Amniotic stem cell (primary cell): ENCODE measurements at regions not wholly inside any gene's neighbourhood (a gene's known extent, or its start where the extent isn't known, plus 50 kb on each side); places are given as distances from the start of the nearest gene placed in this dataset.
"Not testable (repeated sequence)": the region's sequence is repeated elsewhere in the genome, so short reads cannot be mapped to it uniquely, and the experiment has no call there.

Source experiments
- DNase-seq: peaks from one replicate; lab custom pipeline; 2025; lab: John Stamatoyannopoulos, UW

GRCh38 chrX:129161108-129161507 is 362.2 kb downstream of the SMARCA1 start:
- DNase-seq, result no peak

DNA sequence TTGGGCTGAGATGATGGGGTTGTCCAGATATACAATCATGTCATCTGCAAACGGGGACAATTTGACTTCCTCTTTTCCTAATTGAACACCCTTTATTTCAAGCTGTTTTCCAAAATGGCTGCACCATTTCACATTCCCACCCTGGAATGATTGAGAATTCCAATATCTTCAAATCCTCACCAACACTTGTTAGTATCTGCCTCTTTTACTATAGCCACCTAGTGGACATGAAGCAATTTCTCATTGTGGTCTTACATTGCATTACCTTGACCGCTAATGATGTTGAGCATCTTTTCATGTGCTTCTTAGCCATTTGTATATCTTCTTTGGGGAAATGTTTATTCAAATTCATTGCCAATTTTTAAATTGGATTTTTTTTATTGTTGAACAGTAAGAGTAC is 364.8 kb downstream of the SMARCA1 start:
- DNase-seq, result no peak

DNA sequence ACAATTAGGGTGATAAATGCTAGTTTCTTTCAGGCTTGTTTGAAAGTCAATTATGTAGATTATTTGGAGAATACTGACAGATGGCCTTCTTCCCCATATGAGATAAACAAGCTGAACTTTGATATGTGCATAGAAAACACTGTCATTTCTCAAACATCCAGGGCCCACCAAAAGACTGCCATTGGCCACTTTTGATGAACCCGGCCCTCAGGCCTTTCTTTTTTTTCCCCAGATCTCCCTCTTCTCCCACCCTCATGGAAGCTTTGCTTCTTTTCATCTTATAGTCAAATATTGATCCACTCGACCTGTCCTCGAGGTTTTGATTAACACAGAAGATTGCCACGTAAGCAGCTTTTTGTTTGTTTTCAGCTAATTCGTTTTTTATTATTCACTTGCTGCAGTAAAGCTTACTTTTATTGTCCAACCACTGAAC is 377.4 kb downstream of the SMARCA1 start:
- no peak for DNase-seq

DNA sequence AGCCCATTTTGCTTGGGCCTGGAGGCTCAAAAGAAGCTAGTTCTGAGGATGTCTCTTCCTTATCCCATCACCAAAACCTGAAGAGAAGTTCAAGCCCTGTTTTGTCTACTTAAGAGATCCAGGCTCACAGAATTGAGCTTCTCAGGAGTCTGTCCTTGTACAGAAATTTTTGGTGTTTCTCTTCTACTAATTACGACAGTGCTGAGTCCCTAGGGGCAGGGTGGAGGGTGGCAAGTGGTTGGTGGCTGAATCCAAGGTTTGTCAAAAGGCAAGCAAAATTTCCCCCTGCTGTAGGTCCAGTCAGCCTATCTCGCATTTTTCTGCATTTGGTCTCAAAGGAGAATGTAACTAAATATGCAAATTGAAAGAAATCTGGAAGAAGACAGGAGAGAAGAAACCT is 377.9 kb downstream of the SMARCA1 start:
- no peak for DNase-seq

GRCh38 chrX:129144172-129145038 is 378.9 kb downstream of the SMARCA1 start:
- no peak for DNase-seq

GRCh38 chrX:129139837-129140598 is 383.3 kb downstream of the SMARCA1 start:
- DNase-seq, result no peak

DNA sequence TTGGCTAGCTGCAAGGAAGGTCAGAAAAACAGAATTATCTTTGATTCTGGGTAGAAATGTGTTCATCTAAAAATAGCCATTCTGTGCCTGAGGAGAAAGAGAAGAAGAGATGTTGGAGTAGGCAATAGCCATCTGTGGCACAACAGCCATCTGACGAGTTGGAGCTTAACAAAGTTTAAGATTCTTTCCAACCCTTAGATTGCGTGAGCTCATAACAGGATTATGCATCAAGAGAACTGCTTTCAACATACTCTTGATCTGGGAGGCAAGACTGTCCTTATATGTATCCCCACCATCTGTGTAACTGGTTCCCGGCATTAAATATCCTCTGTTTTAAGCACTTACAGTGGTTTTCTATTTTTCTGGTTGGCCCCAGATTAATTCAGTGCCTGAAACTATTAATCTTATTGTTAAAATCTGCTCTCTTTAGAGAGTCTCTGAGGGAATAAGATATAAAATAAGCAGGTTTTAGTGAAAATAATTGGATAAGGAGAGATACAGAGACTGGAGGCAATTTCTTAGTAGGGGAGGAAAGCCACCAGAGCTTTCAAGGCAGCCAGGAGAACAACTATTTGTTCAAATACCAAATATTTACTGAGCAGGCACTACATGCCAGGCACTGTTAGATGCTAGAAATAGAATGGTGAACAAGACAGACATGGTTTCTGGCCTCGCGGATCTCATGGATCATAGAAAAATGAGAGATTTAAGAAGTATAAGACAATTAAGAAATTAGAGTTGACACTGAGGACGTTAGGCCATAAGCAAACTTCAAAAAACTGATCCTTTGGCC is 398.0 kb downstream of the SMARCA1 start:
- no peak for DNase-seq

DNA sequence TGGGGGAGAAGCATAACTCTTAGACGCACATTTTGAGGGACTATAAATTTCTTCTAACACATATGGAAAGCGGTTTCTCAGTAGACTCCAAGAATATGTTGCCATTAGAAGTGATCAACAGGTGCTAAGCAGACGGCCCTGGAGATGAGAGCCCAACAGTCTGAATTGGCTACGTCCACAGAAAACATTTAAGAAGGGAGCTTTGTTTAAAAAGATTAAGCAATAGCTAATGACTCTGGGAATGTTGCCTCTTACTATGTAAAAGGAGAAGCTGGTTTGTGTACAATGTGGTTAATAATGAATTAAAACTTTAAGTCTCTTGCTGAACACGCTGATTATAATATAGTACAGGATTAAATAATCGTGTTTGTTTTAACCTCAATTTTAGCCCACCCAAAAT is 399.5 kb downstream of the SMARCA1 start:
- no peak for DNase-seq

DNA sequence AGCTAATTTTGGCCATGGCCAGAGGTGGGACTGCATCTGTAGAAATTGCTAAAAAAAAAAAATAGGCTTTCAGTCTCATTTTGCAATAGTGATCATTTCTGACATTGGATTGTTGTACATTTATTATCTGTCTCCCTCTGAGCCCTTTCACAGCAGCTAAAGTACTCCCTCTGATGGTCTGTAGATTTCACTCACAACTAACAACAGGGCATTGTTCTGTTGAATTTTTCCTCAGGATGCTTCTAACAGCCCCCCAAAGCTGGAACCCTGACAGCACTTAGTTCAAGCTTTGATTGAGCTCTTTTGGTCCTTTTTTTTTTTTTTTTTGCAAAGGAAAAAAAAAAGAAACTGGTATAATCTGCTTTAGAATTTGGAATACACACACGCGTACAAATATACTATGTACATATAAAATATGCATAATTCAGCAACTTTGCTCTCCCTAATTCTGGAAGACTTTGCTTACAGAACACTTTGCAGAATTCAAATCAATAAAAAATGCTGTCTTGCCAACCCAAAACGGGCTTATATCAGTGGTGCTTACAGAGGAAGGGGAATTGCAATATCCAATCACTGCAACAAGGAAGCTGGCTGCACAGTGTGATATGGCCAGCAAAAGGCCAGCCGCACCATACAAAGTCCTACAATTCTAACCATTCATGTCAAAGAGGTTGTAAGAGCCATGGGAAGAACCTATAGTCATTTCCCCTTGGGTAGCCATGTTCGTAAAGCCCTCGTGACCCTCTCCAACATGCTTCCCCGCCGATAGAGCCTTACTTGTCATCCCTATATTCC is 406.4 kb downstream of the SMARCA1 start:
- DNase-seq, result no peak

DNA sequence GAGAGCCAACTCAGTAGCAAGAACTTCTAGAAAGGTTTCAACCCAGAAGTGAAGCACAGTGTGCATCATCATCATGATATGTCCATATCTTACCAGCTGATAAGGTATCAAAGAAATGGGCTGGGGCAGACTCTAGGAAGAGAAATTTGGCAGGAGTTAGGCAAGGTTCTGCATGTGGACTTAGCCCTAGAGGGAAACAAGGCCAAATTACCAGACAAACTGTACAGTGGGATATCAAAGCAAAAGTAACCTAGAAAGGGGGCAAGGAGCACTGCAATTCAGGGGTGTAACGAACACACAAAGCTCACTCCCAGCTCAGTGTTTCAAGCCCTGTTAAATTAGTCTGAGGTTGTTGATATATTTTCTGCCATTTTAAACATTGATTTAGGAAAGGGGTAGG is 407.4 kb downstream of the SMARCA1 start:
- no peak for DNase-seq

DNA sequence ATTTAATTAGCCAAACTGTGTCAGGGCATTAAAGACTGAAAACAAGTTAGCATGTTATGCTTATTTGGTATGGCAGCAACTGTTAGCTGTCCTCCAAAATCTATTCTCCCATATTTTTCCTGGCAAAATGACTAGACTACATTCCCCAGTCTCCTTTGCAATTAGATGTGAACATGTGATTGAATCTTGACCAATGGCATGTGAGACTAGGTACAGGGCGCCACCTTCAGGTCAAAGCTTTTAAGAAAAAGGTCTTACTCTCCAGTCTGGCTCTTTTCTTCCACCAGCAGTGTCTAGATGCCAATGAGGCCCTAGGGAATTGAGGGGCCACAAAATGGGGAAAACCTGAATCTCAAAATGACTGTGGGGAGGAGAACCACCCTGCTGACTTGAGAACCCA is 408.2 kb downstream of the SMARCA1 start:
- DNase-seq, result no peak

DNA sequence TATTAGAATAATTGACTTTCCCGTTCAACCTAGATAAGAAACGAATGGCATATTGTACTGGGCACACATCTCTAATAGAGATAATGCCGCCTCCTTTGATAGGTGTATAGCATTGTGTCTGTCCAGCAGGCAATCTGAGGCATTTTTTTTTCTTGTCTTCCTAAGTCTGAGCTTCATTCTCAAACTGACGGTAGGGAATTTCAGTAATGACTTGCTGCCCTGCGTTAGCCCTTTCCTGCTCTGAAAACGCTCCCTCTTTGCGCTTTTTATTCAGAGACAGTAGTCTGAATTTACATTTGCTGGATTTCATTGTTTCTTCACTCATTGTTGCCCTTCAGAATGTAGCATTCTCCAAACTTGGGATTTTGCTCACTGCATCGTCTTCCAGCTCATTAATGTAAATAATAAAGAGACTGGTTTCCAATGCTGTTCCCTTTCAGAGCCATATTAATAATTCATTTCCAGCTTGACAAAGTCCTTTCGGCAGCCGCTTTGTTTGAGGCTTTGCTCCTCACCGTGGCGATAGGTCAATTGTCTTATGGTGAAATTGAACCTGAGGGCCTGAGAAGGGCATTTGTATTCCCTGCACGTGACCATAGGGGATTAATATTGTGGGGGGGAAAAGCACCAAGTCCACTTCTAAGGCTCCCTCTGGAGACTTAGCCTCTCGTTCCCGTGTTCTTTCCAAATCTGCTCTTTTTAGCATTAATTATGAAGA is 412.1 kb downstream of the SMARCA1 start:
- no peak for DNase-seq

GRCh38 chrX:129108936-129109335 is 414.4 kb downstream of the SMARCA1 start:
- no peak for DNase-seq

DNA sequence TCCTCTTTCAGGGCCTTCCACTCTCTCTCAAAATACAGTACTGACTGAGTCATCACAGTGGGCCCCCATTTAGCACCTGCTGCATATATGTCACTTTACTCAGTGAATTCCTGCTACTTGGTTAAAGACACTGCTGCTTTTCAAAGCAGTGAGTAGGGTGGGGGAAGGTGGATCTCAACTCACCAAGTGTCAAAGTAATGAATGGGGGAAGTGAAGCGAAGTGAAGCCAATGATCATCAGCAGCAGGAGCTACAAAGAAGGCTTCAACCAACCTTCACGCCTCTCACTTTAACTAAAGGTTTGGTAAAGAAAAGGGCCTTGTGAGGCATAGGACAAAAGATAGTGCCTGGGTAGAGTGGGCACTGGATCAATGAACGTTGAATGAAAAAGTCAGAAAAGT is 424.1 kb downstream of the SMARCA1 start:
- no peak for DNase-seq

DNA sequence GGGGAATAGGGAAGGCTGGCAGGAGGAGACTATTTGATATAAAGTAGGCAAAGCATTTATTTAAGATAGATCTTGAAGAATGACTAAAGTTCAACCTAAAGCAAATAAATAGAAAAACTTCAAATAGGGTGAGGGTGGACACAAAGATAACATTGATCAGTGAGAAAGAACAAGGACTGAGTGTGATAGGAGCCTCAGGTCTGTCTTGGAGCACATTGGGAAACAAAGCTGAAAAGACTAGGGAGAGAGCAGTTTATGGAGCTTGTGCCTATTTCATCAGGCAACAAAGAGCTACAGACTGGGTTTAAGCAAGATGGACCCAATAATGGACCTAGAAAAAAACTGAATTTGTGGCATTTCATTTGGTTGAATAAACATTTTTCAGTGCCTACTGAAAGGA is 425.6 kb downstream of the SMARCA1 start:
- no peak for DNase-seq

DNA sequence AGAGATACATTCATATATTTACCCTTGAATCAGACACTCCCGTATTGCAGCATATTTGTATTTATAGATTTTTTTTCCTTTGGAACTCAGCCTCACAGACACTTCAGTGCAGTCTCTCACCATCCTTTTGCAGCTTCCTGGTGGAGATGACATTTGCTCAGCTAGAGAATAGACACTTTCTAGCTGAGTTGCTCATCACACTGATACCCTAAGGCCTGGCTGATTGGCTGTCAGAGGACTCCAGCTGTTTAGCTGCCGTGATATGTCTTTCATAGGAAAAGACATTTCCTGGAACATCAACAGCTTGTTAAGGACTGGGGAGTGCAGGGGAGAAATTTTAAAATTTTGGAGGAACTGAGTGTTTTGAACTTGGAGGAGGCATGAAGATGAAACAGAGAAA is 429.6 kb downstream of the SMARCA1 start:
- no peak for DNase-seq

- no peak for DNase-seq
Measured at GRCh38 chrX:129092757-129093156, 430.5 kb downstream of the SMARCA1 start.

DNA sequence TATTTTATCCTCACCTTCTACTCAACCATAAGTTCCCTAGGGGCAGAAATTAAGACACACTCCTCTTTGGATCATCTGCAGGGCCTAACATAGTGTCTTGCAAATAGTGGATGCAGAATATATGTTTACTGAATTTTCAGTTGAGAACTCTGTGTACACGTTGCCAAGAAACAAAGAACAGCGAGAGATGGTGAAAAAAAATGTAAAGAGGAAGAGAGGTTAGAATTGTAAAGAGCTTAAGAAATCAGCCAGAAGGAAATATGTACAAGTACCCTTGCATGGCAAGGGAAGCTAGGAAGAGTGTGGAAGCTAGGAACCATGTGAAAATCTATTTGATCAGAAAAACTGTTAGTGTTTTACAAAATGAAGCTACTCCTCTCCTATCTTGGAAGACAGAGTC is 431.0 kb downstream of the SMARCA1 start:
- no peak for DNase-seq

DNA sequence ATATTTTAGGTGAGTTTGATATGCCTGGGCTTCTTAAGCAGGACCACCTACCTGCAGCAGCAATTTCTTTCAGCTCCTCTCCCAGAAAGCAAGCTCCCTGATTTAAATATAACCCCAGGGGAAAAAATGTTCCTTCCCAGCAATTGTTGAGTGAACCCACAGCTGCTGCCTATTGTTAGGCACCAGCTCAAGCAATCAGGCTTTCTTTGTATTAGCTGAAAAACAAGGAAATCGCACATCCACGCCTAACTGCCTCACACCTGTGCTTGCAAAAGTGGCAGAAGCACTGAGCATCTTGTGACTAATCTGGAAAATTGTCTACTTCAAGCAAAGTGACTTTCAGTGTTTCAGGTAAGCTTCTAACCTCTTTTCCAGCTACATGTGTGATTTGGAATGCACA is 432.2 kb downstream of the SMARCA1 start:
- DNase-seq, result no peak

DNA sequence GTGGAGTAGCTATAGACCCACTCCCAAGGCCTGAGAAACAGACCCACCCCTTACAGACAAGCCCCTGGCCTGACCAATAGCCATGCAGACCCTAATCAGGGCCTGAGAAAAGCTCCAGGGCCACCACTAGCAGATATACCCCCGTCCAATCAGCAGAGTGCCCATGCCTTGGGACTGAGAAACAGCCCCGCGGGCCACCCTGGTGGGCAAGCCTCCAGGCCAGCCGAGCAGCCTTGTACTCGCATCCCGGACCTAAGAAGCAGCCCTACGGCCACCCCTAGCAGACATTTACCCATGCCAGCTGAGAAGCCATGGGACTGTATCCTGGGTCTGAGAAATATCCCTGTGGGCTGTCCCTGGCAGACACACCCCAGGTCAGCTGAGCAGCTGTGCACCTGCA is 436.5 kb downstream of the SMARCA1 start:
- DNase-seq, result no peak

DNA sequence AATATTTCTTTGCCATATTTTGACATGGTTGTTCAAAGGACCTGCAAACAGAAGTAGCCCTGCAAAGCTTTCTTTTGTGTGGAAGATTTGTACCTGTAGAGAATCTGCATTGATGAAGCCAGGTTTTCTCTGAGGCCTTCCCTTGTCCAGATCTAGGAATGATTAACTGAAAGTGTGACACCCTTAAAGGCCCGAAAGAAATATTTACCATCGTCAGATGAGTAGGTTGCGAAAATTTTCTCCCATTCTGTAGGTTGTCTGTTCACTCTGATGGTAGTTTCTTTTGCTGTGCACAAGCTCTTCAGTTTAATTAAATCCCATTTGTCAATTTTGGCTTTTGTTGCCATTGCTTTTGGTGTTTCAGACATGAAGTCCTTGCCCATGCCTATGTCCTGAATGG is 439.0 kb downstream of the SMARCA1 start:
- not testable (repeated sequence) for DNase-seq
